WTC11 (cell line): ENCODE measurements at regions not wholly inside any gene's neighbourhood (a gene's known extent, or its start where the extent isn't known, plus 50 kb on each side); places are given as distances from the start of the nearest gene placed in this dataset.

Experiments used
- AR ChIP-seq: fragments of 250-450 bp; sonication (Bioruptor Pico); IDR thresholded peaks from 2 replicates; pipeline ENCODE4 v1.9.0; 2021; ENCODE audit warnings: mild to moderate bottlenecking
- ATF3 ChIP-seq: sonication (generic); formaldehyde crosslinking; conservative IDR thresholded peaks from 2 replicates; pipeline ENCODE4 v1.8.1; 2022; ENCODE audit warnings: mild to moderate bottlenecking, missing genetic modification reagents
- CTCF ChIP-seq: fragments of 200-600 bp; IDR thresholded peaks from 2 replicates; pipeline ENCODE4 v1.8.0; 2022; ENCODE audit warnings: antibody characterized with exemption
- E2F4 ChIP-seq: sonication (generic); formaldehyde crosslinking; IDR thresholded peaks from 2 replicates; pipeline ENCODE4 v1.8.1; 2022; ENCODE audit warnings: low read depth, mild to moderate bottlenecking, moderate library complexity, missing genetic modification reagents, borderline replicate concordance
- ERG ChIP-seq: fragments of 250-450 bp; sonication (Bioruptor Pico); IDR thresholded peaks from 2 replicates; pipeline ENCODE4 v1.8.0; 2021; ENCODE audit warnings: mild to moderate bottlenecking
- GRHL2 ChIP-seq: fragments of 250-450 bp; sonication (Bioruptor Pico); IDR thresholded peaks from 2 replicates; pipeline ENCODE4 v1.8.0; 2022; ENCODE audit warnings: mild to moderate bottlenecking, moderate library complexity; ENCODE audit not compliant: insufficient replicate concordance, severe bottlenecking
- JUN ChIP-seq: sonication (generic); formaldehyde crosslinking; IDR thresholded peaks from 2 replicates; pipeline ENCODE4 v1.8.0; 2023; ENCODE audit warnings: mild to moderate bottlenecking, missing genetic modification reagents
- NFYB ChIP-seq: sonication (generic); formaldehyde crosslinking; conservative IDR thresholded peaks from 2 replicates; pipeline ENCODE4 v1.8.0; 2022; ENCODE audit warnings: low read depth, missing genetic modification reagents
- NR3C1 ChIP-seq: sonication (generic); formaldehyde crosslinking; conservative IDR thresholded peaks from 2 replicates; pipeline ENCODE4 v1.8.1; 2023; ENCODE audit warnings: low read depth, mild to moderate bottlenecking, missing genetic modification reagents
- TCF7 ChIP-seq: sonication (generic); formaldehyde crosslinking; IDR thresholded peaks from 2 replicates; pipeline ENCODE4 v1.8.0; 2022; ENCODE audit warnings: mild to moderate bottlenecking, low read depth, missing genetic modification reagents, moderate library complexity
- USF2 ChIP-seq: sonication (generic); formaldehyde crosslinking; IDR thresholded peaks from 2 replicates; pipeline ENCODE4 v1.8.1; 2023; ENCODE audit warnings: mild to moderate bottlenecking, missing genetic modification reagents, moderate library complexity
- ZBTB43 ChIP-seq: sonication (generic); formaldehyde crosslinking; IDR thresholded peaks from 2 replicates; pipeline ENCODE4 v1.8.1; 2023; ENCODE audit warnings: mild to moderate bottlenecking, missing genetic modification reagents
- ZNF263 ChIP-seq: sonication (generic); formaldehyde crosslinking; IDR thresholded peaks from 2 replicates; pipeline ENCODE4 v1.8.1; 2022; ENCODE audit warnings: low read depth, mild to moderate bottlenecking, moderate library complexity, missing genetic modification reagents
- ZNF396 ChIP-seq: fragments of 250-450 bp; sonication (Bioruptor Pico); IDR thresholded peaks from 2 replicates; pipeline ENCODE4 v1.8.0; 2021; ENCODE audit warnings: mild to moderate bottlenecking, moderate library complexity, borderline replicate concordance

- TF ChIP-seq ZNF396 (CRISPR knock-in tag): no peak
- no peak for TF ChIP-seq JUN (CRISPR knock-in tag)
- TF ChIP-seq CTCF: no peak
- TF ChIP-seq GRHL2 (CRISPR knock-in tag): no peak
- no peak for TF ChIP-seq ERG (CRISPR knock-in tag)
- TF ChIP-seq ZBTB43 (CRISPR knock-in tag): no peak
- TF ChIP-seq NR3C1 (CRISPR knock-in tag): no peak
- TF ChIP-seq E2F4 (CRISPR knock-in tag): no peak
- no peak for TF ChIP-seq ATF3 (CRISPR knock-in tag)
- TF ChIP-seq NFYB: no peak
- TF ChIP-seq ZNF263 (CRISPR knock-in tag): no peak
- no peak for TF ChIP-seq TCF7 (CRISPR knock-in tag)
- TF ChIP-seq USF2: no peak
- no peak for TF ChIP-seq AR (CRISPR knock-in tag)
Observed at GRCh38 chr4:177251237-177251636, 58.4 kb upstream of the NEIL3 start.
